ENCODE measurements at regions not wholly inside any gene's neighbourhood (a gene's known extent, or its start where the extent isn't known, plus 50 kb on each side); places are given as distances from the start of the nearest gene placed in this dataset.

GRCh38 chr4:81826335-81826734 is 354.6 kb upstream of the RASGEF1B start:
- DNase-seq (ENCODE audit: low read depth in 2 of 2), result no peak

- no peak for DNase-seq (ENCODE audit: low read depth in 2 of 2)
These were observed 346.7 kb upstream of the RASGEF1B start for GRCh38 chr4:81818385-81818920.

GRCh38 chr4:81816031-81816761 is 344.5 kb upstream of the RASGEF1B start:
- DNase-seq (ENCODE audit: low read depth in 2 of 2), result no peak

- DNase-seq (ENCODE audit: low read depth in 2 of 2), result no peak
These were observed 343.4 kb upstream of the RASGEF1B start for GRCh38 chr4:81814987-81815541.

GRCh38 chr4:81811562-81812293 is 340.0 kb upstream of the RASGEF1B start:
- DNase-seq (ENCODE audit: low read depth in 2 of 2), result no peak

GRCh38 chr4:81808011-81808672 is 336.4 kb upstream of the RASGEF1B start:
- no peak for DNase-seq (ENCODE audit: low read depth in 2 of 2)

GRCh38 chr4:81807386-81807785 is 335.7 kb upstream of the RASGEF1B start:
- DNase-seq (ENCODE audit: low read depth in 2 of 2), result no peak

- DNase-seq (ENCODE audit: low read depth in 2 of 2), result no peak
These were observed 334.8 kb upstream of the RASGEF1B start for GRCh38 chr4:81806485-81806884.

GRCh38 chr4:81804849-81805248 is 333.1 kb upstream of the RASGEF1B start:
- no peak for DNase-seq (ENCODE audit: low read depth in 2 of 2)

GRCh38 chr4:81802285-81802846 is 330.7 kb upstream of the RASGEF1B start:
- DNase-seq (ENCODE audit: low read depth in 2 of 2), result no peak

- no peak for DNase-seq (ENCODE audit: low read depth in 2 of 2)
These were observed 327.7 kb upstream of the RASGEF1B start for GRCh38 chr4:81799371-81799770.

GRCh38 chr4:81796790-81797528 is 325.3 kb upstream of the RASGEF1B start:
- DNase-seq (ENCODE audit: low read depth in 2 of 2), result no peak

- no peak for DNase-seq (ENCODE audit: low read depth in 2 of 2)
These were observed 320.8 kb upstream of the RASGEF1B start for GRCh38 chr4:81792521-81792920.

GRCh38 chr4:81790477-81790876 is 318.8 kb upstream of the RASGEF1B start:
- DNase-seq (ENCODE audit: low read depth in 2 of 2), result no peak

GRCh38 chr4:81789741-81790399 is 318.2 kb upstream of the RASGEF1B start:
- DNase-seq (ENCODE audit: low read depth in 2 of 2), result no peak

- DNase-seq (ENCODE audit: low read depth in 2 of 2), result no peak
These were observed 317.5 kb upstream of the RASGEF1B start for GRCh38 chr4:81789158-81789557.

GRCh38 chr4:81786766-81787165 is 315.1 kb upstream of the RASGEF1B start:
- no peak for DNase-seq (ENCODE audit: low read depth in 2 of 2)

GRCh38 chr4:81786063-81786763 is 314.5 kb upstream of the RASGEF1B start:
- DNase-seq (ENCODE audit: low read depth in 2 of 2), result no peak

- DNase-seq (ENCODE audit: low read depth in 2 of 2), result no peak
These were observed 313.6 kb upstream of the RASGEF1B start for GRCh38 chr4:81785338-81785737.

- DNase-seq (ENCODE audit: low read depth in 2 of 2), result no peak
These were observed 311.9 kb upstream of the RASGEF1B start for GRCh38 chr4:81783558-81783957.

Data from stimulated activated CD4-positive, alpha-beta T cell treated with anti-CD3 and anti-CD28 coated beads, Interleukin-1b, Interleukin-23, amount 100 ng/mL, for 4 hours (primary cell).